ENCODE measurements at regions not wholly inside any gene's neighbourhood (a gene's known extent, or its start where the extent isn't known, plus 50 kb on each side); places are given as distances from the start of the nearest gene placed in this dataset.

- TF ChIP-seq POLR2A (IDR thresholded peaks at IDR 0.05; ENCODE audit: low read depth, low read length) (no peak), POLR2AphosphoS5 (IDR thresholded peaks at IDR 0.05; ENCODE audit: low read depth, low read length) (no peak)
Observed at GRCh38 chr5:74030821-74031220, 404.8 kb downstream of the ARHGEF28 start.
